Embryonic facial prominence (tissue), 1 donor: ENCODE measurements at regions not wholly inside any gene's neighbourhood (a gene's known extent, or its start where the extent isn't known, plus 50 kb on each side); places are given as distances from the start of the nearest gene placed in this dataset.
"Not testable (repeated sequence)": the region's sequence is repeated elsewhere in the genome, so short reads cannot be mapped to it uniquely, and the experiment has no call there.

Experiments used
- DNase-seq: peaks from one replicate; pipeline ENCODE4 v3.0.0-alpha.2; 2016; ENCODE audit errors: extremely low spot score

- no peak for DNase-seq
These were observed 80.0 kb upstream of the TAB2 start for GRCh38 chr6:149237464-149237863.

- no peak for DNase-seq
These were observed 77.8 kb upstream of the TAB2 start for GRCh38 chr6:149239573-149240209.

DNA sequence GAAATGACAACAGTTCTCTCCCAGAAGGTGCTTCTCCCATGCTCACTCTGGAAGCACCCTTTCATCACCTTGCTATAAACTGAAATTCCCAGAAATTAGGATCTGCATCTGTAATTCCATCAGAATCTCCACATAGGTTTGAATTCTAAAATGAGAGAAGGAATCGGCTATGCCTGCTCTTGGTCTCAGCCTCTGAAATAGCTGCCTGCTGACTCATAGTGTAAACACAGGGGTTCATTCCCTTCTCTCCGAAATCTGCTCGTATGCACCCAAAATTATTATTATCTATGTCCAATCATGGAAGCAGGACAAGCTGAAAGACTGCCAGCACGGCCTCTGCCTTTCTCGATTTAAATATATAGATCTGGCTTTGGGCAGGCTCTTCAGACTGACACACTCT lies 74.6 kb upstream of the TAB2 start:
- no peak for DNase-seq

- DNase-seq: no peak
These were observed 73.4 kb upstream of the TAB2 start for GRCh38 chr6:149244105-149244504.

GRCh38 chr6:149246691-149247384 lies 70.7 kb upstream of the TAB2 start:
- no peak for DNase-seq

- no peak for DNase-seq
These were observed 70.1 kb upstream of the TAB2 start for GRCh38 chr6:149247385-149247763.

DNA sequence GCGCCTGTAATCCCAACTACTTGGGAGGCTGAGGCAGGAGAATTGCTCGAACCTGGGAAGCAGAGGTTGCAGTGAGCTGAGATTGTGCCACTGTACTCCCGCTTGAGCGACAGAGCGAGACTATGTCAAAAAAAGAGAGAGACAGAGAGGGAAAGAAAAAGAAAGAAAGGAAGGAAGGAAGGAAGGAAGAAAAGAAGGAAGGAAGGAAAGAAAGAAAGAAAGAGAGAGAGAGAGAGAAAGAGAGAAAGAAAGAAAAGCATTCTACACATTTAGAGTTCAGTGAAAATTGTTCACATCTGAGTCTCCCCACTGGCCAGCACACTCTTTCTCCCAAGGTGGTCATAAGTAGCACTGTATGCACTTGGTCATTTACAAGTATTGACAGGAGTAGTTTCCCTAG lies 69.2 kb upstream of the TAB2 start:
- not testable (repeated sequence) for DNase-seq

DNA sequence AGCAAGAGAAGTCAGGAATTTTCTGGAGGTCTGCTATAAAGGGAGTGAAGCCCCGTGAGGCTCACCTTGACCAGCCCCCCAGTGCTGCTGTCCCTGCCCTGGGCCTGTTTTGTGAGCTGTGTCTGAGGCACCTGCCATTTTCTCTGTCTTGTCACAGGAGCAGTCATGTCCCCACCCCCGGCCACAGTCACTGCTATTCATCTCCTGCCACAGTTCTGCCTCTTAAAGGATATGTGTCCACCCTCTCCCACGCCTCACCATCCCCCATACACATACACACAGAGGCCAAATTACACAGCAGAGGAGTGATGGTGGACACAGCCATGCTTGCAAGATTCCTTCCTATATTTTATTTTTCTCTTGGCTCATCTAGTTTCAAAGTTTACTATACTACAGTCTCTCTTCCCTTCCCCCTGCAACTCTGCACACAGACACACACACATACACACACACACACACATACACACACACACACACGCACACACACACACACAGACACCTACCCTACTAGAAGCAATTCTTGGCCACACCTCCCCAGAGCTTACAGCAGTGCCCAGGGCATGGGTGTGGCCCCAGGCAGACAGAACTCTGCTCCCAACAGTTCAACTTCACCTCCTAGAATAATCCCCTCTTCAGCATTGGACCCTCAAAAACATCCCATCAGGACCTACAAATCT lies 68.7 kb upstream of the TAB2 start:
- DNase-seq: no peak

DNA sequence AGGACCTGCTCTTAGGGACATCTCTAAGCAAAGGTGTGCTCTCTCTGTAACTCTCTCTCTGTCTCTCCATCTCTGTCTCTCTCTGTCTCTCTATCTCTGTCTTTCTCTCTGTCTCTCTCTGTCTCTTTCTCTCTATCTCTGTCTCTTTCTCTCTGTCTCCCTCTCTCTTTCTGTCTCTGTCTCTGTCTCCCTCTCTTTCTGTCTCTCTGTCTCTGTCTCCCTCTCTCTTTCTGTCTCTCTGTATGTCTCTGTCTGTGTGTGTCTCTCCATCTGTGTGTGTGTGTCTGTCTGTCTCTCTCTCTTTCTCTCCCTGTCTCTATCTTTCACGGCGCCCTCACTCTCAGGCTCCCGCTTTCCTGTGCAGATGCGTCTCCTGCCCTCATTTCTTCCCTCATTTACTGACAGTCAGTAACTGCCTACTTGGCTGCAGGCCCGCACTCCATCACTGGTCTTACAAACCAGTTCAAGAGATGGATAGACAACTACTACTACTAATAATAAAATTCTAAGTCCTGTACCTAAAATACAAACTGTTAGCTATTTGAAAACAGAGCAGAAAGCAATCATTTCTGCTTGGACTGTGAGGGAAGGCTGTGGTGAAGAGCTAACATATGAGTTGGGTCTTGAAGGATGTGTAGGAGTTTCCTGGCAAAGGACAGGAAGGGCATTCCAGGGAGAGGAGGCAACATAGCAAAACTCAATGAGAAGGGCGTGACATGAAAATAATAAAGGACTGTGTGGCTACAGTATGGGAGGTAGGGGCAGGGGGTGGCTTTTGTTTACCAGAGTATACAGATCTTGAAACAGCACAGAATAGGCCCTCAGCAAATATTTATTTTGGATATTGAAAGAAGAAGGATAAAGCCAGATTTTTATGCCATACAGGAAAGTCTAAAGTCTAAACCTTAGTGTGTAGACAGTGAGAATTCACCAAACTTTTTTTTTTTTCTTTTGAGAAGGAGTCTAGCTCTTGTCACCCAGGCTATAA lies 67.8 kb upstream of the TAB2 start:
- no peak for DNase-seq

DNA sequence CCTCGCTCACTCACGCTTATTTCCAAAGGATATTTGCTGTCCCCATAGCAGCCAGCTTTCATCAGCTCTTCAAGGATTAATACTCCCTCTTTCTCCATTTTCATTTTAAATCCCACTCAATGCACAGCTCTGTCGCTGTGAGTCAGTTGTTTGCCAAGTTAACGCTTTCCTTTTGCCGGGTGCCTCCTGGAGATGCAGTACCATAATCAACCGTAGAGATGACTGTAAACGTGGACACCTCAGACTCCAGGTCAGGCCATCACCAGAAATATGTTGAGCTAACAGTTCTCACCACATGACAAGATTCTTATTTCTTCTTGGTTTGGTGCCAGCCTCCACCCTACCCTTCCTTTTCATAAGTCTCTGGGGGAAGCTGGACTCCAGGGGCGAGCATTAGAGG lies 66.6 kb upstream of the TAB2 start:
- no peak for DNase-seq

GRCh38 chr6:149252622-149253021 lies 64.9 kb upstream of the TAB2 start:
- no peak for DNase-seq

GRCh38 chr6:149254253-149254652 lies 63.3 kb upstream of the TAB2 start:
- DNase-seq: no peak

GRCh38 chr6:149259753-149260152 lies 57.8 kb upstream of the TAB2 start:
- no peak for DNase-seq

DNA sequence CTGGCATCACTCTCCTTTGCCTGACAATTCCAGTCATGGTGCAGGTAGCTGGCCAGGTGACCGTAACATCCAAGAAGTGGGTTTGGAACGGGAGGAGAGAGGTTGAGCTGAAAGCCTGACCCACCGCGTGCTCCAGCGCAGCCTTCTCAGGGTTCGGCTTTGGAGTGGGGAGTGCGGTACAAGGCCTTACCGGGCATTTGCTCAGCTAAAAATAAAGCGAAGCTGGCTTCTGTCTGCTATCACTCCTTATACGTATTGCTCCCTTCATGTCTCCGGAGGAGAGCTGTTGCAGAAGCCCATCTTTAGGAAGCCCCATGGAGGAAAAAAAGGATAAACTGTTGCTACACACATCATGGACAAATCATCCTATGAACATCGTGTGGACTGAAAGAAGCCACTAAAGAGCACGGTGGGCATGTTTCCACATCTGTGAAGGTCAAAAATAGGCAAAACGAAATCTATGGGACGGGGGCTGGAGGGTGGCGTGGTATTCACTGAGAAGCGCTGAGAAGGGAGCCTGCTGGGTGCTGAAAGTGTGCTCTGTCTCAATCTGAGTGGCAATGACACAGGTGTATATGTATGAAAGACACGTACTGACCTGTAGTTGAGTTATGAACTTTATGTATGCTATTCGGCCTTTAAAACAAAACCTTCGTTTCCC lies 57.2 kb upstream of the TAB2 start:
- no peak for DNase-seq

GRCh38 chr6:149261364-149262040 lies 56.0 kb upstream of the TAB2 start:
- peak; percentile 21 for DNase-seq

GRCh38 chr6:149263321-149263720 lies 54.2 kb upstream of the TAB2 start:
- DNase-seq: no peak

DNA sequence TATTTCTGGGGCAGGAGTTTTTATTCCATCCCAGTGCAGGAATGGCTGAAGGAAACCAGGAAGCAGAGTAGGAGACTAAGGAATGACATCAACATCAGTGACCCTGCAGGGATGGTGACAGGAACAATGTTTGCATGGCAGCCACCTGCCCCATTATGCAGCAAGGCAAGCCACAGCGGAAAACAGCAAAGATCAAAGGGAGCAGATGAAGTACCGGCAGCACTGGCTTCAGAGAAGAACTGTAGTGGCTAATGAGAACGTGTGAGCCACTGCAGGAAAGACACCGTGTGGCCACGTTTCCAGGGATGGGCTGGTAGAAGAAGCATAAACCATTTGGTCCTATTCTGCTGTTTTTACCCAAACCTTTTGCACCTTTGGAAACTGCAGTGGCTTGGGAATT lies 52.9 kb upstream of the TAB2 start:
- no peak for DNase-seq

GRCh38 chr6:149265945-149266344 lies 51.6 kb upstream of the TAB2 start:
- DNase-seq: no peak

GRCh38 chr6:149266659-149267058 lies 50.9 kb upstream of the TAB2 start:
- DNase-seq: no peak

DNA sequence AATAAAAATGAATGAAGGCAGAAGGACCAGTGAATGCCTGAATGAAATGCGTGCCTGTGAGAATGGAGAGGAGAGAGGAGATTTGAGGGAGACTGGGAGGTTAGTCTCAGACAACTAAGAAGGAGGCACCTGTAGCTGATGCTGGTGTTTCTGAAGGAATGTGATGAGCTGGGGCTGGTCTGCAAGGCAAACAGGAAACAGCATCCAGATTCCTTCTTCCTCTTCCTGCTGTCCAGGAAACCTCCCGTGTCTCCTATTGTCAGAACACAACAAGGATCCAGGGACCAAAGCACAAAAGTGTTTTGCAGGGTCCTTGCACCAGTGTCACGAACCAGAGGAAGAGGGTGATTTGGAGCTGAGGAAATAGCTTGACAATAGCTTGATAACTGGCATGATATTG lies 50.4 kb upstream of the TAB2 start:
- DNase-seq: no peak

- DNase-seq: no peak
These were observed 49.9 kb upstream of the TAB2 start for GRCh38 chr6:149267513-149268043.
